ENCODE measurements at regions not wholly inside any gene's neighbourhood (a gene's known extent, or its start where the extent isn't known, plus 50 kb on each side); places are given as distances from the start of the nearest gene placed in this dataset.
"Not testable (repeated sequence)": the region's sequence is repeated elsewhere in the genome, so short reads cannot be mapped to it uniquely, and the experiment has no call there.

DNA sequence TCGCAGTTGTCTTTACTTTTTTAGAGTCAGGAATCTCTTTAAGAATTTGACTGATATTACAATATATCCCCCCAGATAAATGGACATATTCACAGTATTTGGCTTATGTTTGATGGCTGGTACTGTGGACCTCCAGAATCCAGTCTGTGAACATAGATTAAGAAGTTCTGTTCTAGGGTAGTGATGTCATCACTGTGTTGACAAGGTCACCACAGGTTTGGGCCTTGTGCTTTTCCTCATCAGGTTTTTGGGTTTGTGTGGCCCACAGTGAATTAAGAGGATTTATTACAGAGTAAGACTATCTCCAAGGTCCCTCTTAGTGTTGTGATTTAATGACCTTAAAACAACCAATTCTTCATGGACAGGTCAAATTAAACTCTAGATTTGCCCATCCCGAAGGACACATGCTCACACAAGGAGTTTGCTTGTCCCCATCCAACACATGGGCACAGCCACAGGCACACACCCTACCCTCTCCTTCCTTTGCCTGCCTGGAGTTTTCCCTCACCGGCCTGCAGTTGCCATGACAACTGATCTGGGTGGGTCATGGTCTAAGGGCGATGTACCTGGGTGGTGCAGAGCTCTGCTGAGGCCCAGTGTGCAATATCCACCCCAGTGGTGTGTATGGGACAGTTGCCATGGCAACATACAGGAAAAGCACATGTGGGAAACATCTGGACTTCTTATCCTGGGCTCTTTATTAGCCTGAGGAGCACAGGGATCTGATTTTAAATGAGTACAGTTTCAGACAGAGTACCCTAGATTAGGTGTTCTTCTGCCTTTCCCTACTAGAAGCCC, 98.6 kb downstream of the NAV1 start:
- peaks cover 1% of the 10 kb centered on the region for H3K9me3 Mint-ChIP-seq
- no peak for DNase-seq (ENCODE audit: low spot score in 2 of 2)
- no peaks in the 10 kb centered on the region for H3K4me1 Mint-ChIP-seq
- H3K27ac Mint-ChIP-seq, result no peak overlapping the region
- H3K4me3 Mint-ChIP-seq, result no peak overlapping the region
- H3K36me3 Mint-ChIP-seq, result peaks cover 1% of the 10 kb centered on the region
- ATAC-seq (ENCODE audit: low read depth), result no peak
- peaks cover 7% of the 10 kb centered on the region for H3K27me3 Mint-ChIP-seq

DNA sequence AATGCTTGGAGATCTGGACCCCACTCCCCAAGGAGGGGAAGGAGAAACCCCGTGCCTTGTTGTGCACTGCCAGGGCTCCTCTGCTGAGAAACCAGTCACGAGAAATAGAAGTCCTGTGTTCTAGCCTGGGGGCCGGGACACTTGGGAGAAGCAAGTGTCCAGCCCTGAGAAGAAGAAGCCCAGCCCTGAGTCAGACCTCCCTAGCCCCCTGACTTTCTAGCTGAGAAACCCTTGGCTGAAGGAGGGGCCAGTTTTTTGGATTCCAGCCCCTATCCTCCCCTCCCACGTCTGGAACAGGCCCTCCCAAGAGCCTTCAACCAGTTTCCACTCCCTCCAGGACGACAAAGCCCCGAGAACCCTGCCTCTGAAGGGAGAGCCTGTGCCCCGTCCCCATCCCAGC, 100.5 kb downstream of the NAV1 start:
- H3K27me3 Mint-ChIP-seq, result peaks cover 13% of the 10 kb centered on the region
- H3K4me1 Mint-ChIP-seq, result no peaks in the 10 kb centered on the region
- peaks cover 8% of the 10 kb centered on the region for H3K9me3 Mint-ChIP-seq
- H3K4me3 Mint-ChIP-seq, result no peak overlapping the region
- DNase-seq (ENCODE audit: low spot score in 2 of 2) (no peak), ATAC-seq (ENCODE audit: low read depth) (no peak)
- H3K36me3 Mint-ChIP-seq, result peaks cover 5% of the 10 kb centered on the region
- no peak overlapping the region for H3K27ac Mint-ChIP-seq

DNA sequence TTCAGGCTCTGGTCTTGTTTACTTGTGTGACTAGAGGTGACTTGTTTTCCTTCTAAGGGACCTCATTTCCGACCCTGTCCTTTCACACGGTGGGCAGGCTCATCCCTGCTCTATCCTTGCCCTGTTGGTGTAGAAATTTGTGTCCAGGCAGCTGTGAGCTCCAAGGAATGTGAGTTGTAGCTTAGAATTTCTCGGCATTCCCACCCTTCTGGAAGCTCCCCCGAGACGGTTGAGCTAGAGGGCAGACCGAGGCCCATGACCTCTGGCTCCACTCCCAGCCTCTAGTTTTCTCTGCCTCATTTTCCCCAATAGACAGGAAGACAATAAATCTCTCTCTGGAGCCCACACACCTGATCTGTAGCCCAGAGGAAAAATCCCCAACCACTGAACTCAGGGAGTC, 100.9 kb downstream of the NAV1 start:
- Mint-ChIP-seq H3K9me3 (peaks cover 10% of the 10 kb centered on the region), H3K4me1 (no peaks in the 10 kb centered on the region), H3K4me3 (no peak overlapping the region), H3K36me3 (peaks cover 8% of the 10 kb centered on the region), H3K27me3 (peaks cover 16% of the 10 kb centered on the region), H3K27ac (no peak overlapping the region)
- DNase-seq (ENCODE audit: low spot score in 2 of 2) (no peak), ATAC-seq (ENCODE audit: low read depth) (no peak)

DNA sequence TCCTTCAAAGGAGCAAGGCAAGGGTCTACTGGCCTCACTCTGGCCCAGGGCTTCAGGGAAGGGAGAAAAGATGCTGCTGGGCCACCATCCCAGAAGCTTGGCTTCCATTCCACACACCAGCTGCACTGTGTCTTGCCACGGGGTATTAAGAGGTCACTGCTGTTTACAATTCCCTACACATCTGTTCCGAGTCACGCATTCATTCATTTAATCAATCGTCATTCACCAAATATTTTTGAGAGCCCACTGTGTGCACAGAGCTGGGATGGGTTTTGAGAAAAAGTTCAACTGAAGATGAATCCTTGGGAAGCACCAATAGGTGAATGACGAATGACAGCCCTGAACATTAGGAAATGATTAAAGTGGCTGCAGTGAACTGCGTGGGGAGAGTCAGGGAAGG, 101.7 kb downstream of the NAV1 start:
- H3K9me3 Mint-ChIP-seq, result peaks cover 10% of the 10 kb centered on the region
- no peak for DNase-seq (ENCODE audit: low spot score in 2 of 2)
- no peak for ATAC-seq (ENCODE audit: low read depth)
- H3K36me3 Mint-ChIP-seq, result peaks cover 8% of the 10 kb centered on the region
- no peak overlapping the region for H3K4me3 Mint-ChIP-seq
- no peak overlapping the region for H3K27ac Mint-ChIP-seq
- no peaks in the 10 kb centered on the region for H3K4me1 Mint-ChIP-seq
- peaks cover 16% of the 10 kb centered on the region for H3K27me3 Mint-ChIP-seq

DNA sequence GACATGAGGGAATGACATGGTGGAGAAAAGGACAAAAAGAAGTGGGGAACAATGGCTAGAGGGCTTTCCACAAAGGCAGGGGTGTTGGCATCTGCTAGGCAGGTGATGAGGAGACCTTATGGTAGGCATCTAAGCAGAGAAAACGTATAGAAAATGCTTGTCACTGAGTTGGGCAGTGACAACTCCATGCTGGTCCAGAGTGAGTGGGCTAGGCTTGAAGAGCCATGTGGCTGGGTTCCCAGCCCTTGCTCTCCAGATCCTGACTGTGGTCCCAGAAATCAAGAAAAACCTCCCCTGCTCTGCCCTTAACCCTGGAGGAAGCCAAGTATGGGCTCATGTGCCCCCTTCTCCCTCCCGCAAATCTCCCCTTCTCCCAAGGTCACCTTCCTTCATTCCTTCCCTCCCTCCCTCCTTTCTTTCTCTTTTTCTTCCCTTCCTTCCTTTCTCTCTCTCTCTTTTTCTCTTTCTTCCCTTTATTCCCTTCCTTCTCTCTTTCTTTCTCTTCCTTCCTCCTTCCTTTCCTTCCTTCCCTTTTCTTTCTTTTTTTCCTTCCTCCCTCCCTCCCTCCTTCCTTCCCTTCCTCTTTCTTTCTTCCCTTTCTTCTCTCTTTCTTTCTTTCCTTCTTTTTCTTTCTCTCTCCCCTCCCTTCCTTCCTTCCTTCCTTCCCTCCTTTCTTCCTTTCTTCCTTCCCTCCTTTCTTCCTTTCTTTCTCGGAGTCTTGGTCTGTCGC, 102.8 kb downstream of the NAV1 start:
- H3K27me3 Mint-ChIP-seq, result peaks cover 20% of the 10 kb centered on the region
- DNase-seq (ENCODE audit: low spot score in 2 of 2), result no peak
- H3K9me3 Mint-ChIP-seq, result peaks cover 10% of the 10 kb centered on the region

DNA sequence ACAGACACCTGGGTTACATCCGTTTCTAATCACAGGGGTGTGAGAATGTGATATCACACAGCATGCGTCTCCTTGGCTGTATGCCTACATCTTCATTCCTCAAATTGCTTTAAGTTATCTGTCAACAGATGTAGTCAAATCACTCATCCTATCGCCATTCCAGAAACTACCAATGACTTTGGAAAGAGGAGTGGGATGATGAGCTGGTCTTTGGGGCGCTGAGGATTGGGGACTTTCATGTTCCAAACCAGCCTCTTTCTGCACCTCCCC, 104.8 kb downstream of the NAV1 start:
- Mint-ChIP-seq H3K27me3 (peaks cover 23% of the 10 kb centered on the region), H3K9me3 (peaks cover 10% of the 10 kb centered on the region), H3K4me3 (no peak overlapping the region), H3K27ac (no peak overlapping the region), H3K36me3 (peaks cover 8% of the 10 kb centered on the region), H3K4me1 (peaks cover 2% of the 10 kb centered on the region)
- no peak for DNase-seq (ENCODE audit: low spot score in 2 of 2)
- ATAC-seq (ENCODE audit: low read depth), result no peak

More for the DNA sequence above, 102.8 kb downstream of the NAV1 start:
- ATAC-seq (ENCODE audit: low read depth), result no peak
- Mint-ChIP-seq H3K27ac (no peak overlapping the region), H3K4me1 (no peaks in the 10 kb centered on the region), H3K4me3 (no peak overlapping the region), H3K36me3 (peaks cover 8% of the 10 kb centered on the region)

DNA sequence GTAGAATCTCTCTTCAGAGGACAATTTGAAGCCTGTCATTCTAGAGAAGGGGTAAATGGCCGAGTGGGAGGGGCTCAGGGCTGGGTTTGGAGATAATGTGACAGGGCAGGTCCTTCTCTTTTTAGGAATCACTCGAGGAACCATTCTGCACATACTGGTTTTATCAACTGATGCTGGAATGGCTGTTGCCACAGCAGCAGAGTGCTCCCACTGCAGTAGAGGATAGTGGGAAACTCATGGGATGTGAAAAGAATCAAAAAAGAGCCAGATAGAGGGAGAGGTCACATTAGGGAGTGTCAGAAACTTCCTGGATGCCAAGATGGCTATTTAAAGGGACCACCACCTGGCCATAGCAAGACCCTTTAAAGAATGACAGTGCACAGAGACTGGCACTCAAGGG, 105.3 kb downstream of the NAV1 start:
- Mint-ChIP-seq H3K9me3 (peaks cover 10% of the 10 kb centered on the region), H3K4me3 (no peak overlapping the region), H3K4me1 (peaks cover 2% of the 10 kb centered on the region), H3K27ac (no peak overlapping the region), H3K27me3 (peaks cover 21% of the 10 kb centered on the region), H3K36me3 (peaks cover 8% of the 10 kb centered on the region)
- DNase-seq (ENCODE audit: low spot score in 2 of 2), result no peak
- ATAC-seq (ENCODE audit: low read depth), result no peak

DNA sequence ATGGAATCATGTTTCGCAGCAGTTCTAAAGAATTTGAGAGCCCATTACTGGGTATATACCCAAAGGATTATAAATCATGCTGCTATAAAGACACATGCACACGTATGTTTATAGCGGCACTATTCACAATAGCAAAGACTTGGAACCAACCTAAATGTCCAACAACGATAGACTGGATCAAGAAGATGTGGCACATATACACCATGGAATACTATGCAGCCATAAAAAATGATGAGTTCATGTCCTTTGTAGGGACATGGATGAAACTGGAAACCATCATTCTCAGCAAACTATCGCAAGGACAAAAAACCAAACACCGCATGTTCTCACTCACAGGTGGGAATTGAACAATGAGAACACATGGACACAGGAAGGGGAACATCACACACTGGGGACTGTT, 106.1 kb downstream of the NAV1 start:
- not testable (repeated sequence) for DNase-seq (ENCODE audit: low spot score in 2 of 2); H3K4me3 Mint-ChIP-seq; H3K27ac Mint-ChIP-seq; H3K36me3 Mint-ChIP-seq; ATAC-seq (ENCODE audit: low read depth); H3K4me1 Mint-ChIP-seq
- Mint-ChIP-seq H3K9me3 (peaks cover 10% of the 10 kb centered on the region), H3K27me3 (peaks cover 22% of the 10 kb centered on the region)

DNA sequence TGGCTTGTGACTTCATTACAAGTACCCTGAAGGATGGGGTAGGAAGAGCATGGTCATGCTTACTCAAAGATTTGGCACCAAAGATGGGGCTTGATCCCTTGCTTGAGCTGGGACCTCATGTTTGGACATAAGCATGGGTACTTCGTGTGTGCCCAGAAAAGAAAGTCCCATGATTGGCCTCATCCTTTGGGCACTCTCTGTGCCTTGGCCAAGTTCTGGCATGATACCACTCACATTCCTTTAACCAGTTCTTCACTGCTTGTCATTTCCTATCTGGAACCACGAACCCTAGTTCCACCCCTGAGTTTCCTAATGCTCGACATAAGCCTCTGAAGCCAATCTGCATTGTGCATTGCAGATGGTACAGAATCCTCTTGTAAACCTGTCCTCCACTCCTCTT, 107.0 kb downstream of the NAV1 start:
- DNase-seq (ENCODE audit: low spot score in 2 of 2) (no peak), ATAC-seq (ENCODE audit: low read depth) (no peak)
- no peak overlapping the region for H3K4me3 Mint-ChIP-seq
- H3K4me1 Mint-ChIP-seq, result peaks cover 5% of the 10 kb centered on the region
- H3K9me3 Mint-ChIP-seq, result peaks cover 10% of the 10 kb centered on the region
- peaks cover 25% of the 10 kb centered on the region for H3K27me3 Mint-ChIP-seq
- H3K36me3 Mint-ChIP-seq, result peaks cover 8% of the 10 kb centered on the region
- H3K27ac Mint-ChIP-seq, result no peak overlapping the region

DNA sequence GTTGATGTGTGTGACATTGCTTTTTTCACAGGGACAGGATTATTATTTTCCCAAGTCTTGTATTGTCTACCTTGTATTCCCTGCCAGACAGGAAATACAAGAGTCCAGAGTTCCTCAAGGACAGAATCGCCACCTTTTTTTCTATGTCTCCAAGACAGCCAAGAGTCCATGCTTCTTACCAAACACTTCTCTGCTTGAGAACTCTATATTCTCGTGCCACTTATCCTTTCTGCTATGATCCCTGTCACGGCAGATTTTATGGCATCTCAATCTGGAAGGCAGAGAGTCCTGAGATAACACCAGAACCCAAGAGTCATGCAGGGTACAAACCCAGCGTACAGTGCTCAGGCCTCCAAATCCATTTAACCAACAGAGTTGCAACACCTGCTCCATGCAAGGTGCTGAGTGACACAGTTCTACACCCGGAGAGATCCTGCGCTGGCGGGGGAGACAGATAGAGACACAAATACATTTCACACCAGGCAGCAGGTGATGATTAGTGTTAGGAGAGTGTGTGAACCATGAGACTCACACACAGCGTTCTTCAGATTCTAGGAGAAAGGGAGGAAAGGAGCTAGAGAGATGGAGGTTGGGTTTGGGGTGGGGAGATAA, 107.6 kb downstream of the NAV1 start:
- peaks cover 24% of the 10 kb centered on the region for H3K27me3 Mint-ChIP-seq
- no peak overlapping the region for H3K27ac Mint-ChIP-seq

DNA sequence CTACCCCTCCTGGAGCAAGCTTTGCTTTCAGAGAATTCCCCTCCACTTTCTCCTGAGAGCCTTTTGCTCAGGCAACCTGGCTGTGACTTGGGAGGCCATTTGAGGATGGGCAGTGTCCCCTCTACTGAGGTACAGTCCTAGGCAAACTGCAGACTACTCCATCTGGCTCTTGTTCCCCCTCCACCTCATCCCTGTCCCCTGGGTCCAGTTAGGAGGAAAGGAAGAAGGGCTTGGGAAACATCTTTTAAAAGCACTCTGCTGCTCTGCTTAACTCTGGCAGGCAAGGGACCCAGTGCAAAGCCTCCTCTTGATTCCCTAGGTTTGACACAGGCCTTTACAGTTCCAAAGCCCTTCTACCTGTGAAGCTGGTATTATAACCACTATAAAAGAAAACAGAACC, 108.2 kb downstream of the NAV1 start:
- Mint-ChIP-seq H3K27ac (no peak overlapping the region), H3K27me3 (peaks cover 25% of the 10 kb centered on the region), H3K4me1 (peaks cover 5% of the 10 kb centered on the region), H3K36me3 (peaks cover 8% of the 10 kb centered on the region), H3K9me3 (peaks cover 10% of the 10 kb centered on the region), H3K4me3 (no peak overlapping the region)
- DNase-seq (ENCODE audit: low spot score in 2 of 2) (no peak), ATAC-seq (ENCODE audit: low read depth) (no peak)

More for the DNA sequence above, 107.6 kb downstream of the NAV1 start:
- peaks cover 10% of the 10 kb centered on the region for H3K9me3 Mint-ChIP-seq
- peaks cover 8% of the 10 kb centered on the region for H3K36me3 Mint-ChIP-seq
- H3K4me1 Mint-ChIP-seq, result peaks cover 5% of the 10 kb centered on the region
- no peak for ATAC-seq (ENCODE audit: low read depth)
- H3K4me3 Mint-ChIP-seq, result no peak overlapping the region
- no peak for DNase-seq (ENCODE audit: low spot score in 2 of 2)

DNA sequence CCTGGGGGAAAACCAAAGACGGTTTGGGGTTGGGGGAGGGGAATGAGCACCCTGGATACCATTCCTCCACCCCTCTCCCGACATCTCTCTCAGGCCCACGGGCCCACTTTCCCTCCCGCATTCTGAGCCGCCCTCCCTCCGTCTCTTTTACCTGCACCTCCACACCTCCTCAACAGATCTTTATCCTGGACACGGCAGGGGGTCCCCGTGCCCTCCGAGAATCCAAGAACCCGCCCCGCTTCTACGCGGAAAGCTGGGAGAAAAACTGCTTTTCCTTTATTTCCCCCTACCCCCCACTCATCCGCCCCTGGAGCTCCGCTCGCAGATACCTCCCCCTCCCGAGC, 108.8 kb downstream of the NAV1 start:
- Mint-ChIP-seq H3K27ac (no peak overlapping the region), H3K4me3 (no peak overlapping the region)

DNA sequence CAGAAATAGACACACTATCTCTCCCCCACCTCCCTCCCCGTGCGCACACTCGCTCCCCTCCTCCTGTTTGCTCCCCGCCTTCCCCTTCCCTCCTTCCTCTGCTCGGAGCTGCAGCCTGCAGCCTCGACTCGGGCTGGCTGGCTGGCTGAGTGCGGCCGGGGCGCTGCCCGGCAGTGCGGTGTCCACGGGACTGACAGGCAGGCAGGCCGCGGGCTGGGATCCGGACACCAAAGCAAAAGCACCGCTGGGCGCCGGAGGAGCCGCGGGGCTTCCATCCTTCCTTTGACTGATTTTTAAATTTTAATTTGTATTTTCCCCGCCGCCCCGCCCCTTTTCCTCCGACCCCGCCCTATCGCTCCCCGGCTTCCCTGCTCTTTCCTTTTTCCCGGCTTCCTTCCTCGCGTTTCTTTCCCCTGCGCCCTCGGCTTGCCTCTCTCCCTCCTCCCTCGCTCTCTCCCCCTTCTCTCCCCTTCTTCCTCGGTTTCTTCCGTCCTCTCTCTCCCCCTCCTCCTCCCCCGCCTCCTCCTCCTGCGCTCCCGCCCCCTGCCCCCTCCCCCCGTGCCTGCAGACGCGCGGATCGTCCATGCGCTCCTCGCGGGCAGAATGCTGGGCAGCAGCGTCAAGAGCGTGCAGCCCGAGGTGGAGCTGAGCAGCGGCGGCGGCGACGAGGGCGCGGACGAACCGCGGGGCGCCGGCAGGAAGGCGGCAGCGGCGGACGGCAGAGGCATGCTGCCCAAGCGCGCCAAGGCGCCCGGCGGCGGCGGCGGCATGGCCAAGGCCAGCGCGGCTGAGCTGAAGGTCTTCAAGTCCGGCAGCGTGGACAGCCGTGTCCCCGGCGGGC, 109.4 kb downstream of the NAV1 start:
- ATAC-seq (ENCODE audit: low read depth) (no peak), DNase-seq (ENCODE audit: low spot score in 2 of 2) (no peak)
- H3K4me3 Mint-ChIP-seq, result no peak overlapping the region
- no peak overlapping the region for H3K27ac Mint-ChIP-seq
- peaks cover 3% of the 10 kb centered on the region for H3K9me3 Mint-ChIP-seq
- peaks cover 19% of the 10 kb centered on the region for H3K27me3 Mint-ChIP-seq
- H3K4me1 Mint-ChIP-seq, result peaks cover 7% of the 10 kb centered on the region
- H3K36me3 Mint-ChIP-seq, result peaks cover 2% of the 10 kb centered on the region

More for the DNA sequence above, 108.8 kb downstream of the NAV1 start:
- H3K36me3 Mint-ChIP-seq, result peaks cover 6% of the 10 kb centered on the region
- H3K9me3 Mint-ChIP-seq, result peaks cover 7% of the 10 kb centered on the region
- no peak for DNase-seq (ENCODE audit: low spot score in 2 of 2)
- H3K4me1 Mint-ChIP-seq, result peaks cover 5% of the 10 kb centered on the region
- no peak for ATAC-seq (ENCODE audit: low read depth)
- peaks cover 22% of the 10 kb centered on the region for H3K27me3 Mint-ChIP-seq

Measured in memory B cell (primary cell).